ENCODE measurements at regions not wholly inside any gene's neighbourhood (a gene's known extent, or its start where the extent isn't known, plus 50 kb on each side); places are given as distances from the start of the nearest gene placed in this dataset.
"Not testable (repeated sequence)": the region's sequence is repeated elsewhere in the genome, so short reads cannot be mapped to it uniquely, and the experiment has no call there.

DNA sequence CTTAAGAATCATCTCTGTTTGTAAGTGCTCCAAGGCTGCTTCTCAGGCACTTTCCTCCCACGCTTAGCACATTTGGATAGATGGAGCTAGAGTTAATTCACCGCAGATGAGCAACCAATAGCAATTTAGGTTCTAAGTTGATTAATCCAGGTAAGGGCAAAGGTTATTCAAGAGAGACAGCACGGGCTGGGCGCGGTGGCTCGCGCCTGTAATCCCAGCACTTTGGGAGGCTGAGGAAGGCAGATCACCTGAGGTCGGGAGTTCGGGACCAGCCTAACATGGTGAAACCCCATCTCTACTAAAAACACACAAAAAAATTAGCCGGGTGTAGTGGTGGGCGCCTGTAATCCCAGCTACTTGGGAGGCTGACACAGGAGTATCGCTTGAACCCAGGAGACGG, 54.5 kb upstream of the UNC13C start:
- dilution Hi-C loops (cut with MboI; ENCODE audit: extremely low pct_ligation_motif_present, low sequenced_read_pairs): not testable (repeated sequence)

DNA sequence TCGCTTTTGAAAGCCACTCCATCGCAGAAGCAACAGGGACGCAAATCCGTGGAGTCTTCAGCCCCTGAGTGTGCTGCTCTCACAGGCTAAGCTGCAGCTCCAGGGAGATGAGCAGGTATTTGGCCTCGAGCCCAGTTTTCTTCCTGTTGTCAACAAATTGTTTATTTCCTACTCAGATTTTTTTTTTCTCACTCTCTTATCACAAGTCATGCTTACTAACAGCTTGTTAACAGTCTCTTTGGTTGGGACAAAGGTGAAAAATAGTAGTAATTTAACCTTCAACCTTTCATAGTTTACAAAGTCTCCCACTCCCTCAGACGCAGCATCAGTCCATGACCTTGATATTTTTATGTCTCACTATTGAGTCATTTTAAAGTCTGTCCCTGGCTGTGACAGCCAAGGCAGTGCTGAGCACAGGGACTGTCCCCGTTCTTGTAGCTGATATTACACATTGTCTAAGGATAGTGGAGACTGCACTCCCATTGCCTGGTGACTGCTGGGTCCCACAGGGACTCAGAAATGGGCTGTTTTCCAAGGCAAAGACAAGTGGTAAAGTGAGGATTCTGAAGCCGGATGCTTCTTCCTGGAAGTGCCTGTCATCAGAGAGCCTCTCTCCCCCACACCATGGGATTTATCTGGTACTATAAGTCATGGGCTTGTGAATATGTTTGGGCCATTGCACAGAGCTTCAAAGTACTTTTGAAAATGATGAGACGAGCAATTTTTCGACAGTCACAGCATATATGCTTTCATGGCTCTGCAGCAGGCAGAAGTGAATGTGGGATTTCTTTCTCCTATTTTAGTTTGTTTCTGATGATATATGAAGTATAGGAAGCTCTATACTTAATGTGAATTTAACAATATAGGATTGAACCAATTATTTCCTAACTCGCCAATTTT, 59.8 kb upstream of the UNC13C start:
- Histone ChIP-seq H3K27me3 (ENCODE audit: control insufficient read depth, extremely low read depth, insufficient read depth, low read length) (no peaks in the 10 kb centered on the region), H2AFZ (ENCODE audit: control insufficient read depth, low read length) (no peak overlapping the region), H3K9me3 (ENCODE audit: control insufficient read depth, low read depth, low read length) (no peaks in the 10 kb centered on the region), H3K79me2 (ENCODE audit: control insufficient read depth, insufficient read depth, low read length) (no peaks in the 10 kb centered on the region), H3K9ac (ENCODE audit: control insufficient read depth, extremely low read depth, insufficient read depth, low read length) (no peak overlapping the region), H3K4me2 (ENCODE audit: control insufficient read depth, extremely low read depth, insufficient read depth, low read depth, low read length) (no peak overlapping the region), H4K20me1 (ENCODE audit: control insufficient read depth, extremely low read depth, insufficient read depth, low read length) (no peaks in the 10 kb centered on the region), H3K36me3 (ENCODE audit: control insufficient read depth in 2 of 2, extremely low read depth in 1 of 2, insufficient read depth in 2 of 2, low read length in 2 of 2) (no peaks in the 10 kb centered on the region), H3K4me3 (ENCODE audit: control insufficient read depth in 2 of 3, extremely low read depth in 1 of 3, insufficient read depth in 2 of 3, low read depth in 1 of 3, low read length in 3 of 3) (no peak overlapping the region), H3K27ac (ENCODE audit: control insufficient read depth, insufficient read depth, low read length) (no peak overlapping the region), H3K4me1 (ENCODE audit: control insufficient read depth, extremely low read depth, insufficient read depth, low read length) (no peaks in the 10 kb centered on the region), H3K9me1 (ENCODE audit: control insufficient read depth, extremely low read depth, insufficient read depth, low read length) (no peaks in the 10 kb centered on the region)
- dilution Hi-C loops (cut with MboI; ENCODE audit: extremely low pct_ligation_motif_present, low sequenced_read_pairs): no loop called here
- DNase-seq (ENCODE audit: low read depth, low spot score): no peak
- TF ChIP-seq, protein P1, sequence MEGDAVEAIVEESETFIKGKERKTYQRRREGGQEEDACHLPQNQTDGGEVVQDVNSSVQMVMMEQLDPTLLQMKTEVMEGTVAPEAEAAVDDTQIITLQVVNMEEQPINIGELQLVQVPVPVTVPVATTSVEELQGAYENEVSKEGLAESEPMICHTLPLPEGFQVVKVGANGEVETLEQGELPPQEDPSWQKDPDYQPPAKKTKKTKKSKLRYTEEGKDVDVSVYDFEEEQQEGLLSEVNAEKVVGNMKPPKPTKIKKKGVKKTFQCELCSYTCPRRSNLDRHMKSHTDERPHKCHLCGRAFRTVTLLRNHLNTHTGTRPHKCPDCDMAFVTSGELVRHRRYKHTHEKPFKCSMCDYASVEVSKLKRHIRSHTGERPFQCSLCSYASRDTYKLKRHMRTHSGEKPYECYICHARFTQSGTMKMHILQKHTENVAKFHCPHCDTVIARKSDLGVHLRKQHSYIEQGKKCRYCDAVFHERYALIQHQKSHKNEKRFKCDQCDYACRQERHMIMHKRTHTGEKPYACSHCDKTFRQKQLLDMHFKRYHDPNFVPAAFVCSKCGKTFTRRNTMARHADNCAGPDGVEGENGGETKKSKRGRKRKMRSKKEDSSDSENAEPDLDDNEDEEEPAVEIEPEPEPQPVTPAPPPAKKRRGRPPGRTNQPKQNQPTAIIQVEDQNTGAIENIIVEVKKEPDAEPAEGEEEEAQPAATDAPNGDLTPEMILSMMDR (optimal IDR thresholded peaks at IDR 0.05 in 1 of 3, IDR thresholded peaks at IDR 0.05 in 1 of 3, conservative IDR thresholded peaks at IDR 0.05 in 1 of 3; ENCODE audit: extremely low read depth in 1 of 3, insufficient read depth in 2 of 3, low read length in 3 of 3): no peak
- no peak for TF ChIP-seq EZH2 (IDR thresholded peaks at IDR 0.05; ENCODE audit: low read length)
- no peak for FAIRE-seq

More for the DNA sequence above, 54.5 kb upstream of the UNC13C start:
- H3K4me3 ChIP-seq (ENCODE audit: control insufficient read depth in 2 of 3, extremely low read depth in 1 of 3, insufficient read depth in 2 of 3, low read depth in 1 of 3, low read length in 3 of 3); H3K36me3 ChIP-seq (ENCODE audit: control insufficient read depth in 2 of 2, extremely low read depth in 1 of 2, insufficient read depth in 2 of 2, low read length in 2 of 2); H3K27me3 ChIP-seq (ENCODE audit: control insufficient read depth, extremely low read depth, insufficient read depth, low read length); H2AFZ ChIP-seq (ENCODE audit: control insufficient read depth, low read length); H3K27ac ChIP-seq (ENCODE audit: control insufficient read depth, insufficient read depth, low read length); H3K79me2 ChIP-seq (ENCODE audit: control insufficient read depth, insufficient read depth, low read length); H4K20me1 ChIP-seq (ENCODE audit: control insufficient read depth, extremely low read depth, insufficient read depth, low read length); H3K4me2 ChIP-seq (ENCODE audit: control insufficient read depth, extremely low read depth, insufficient read depth, low read depth, low read length); H3K9me1 ChIP-seq (ENCODE audit: control insufficient read depth, extremely low read depth, insufficient read depth, low read length); H3K9ac ChIP-seq (ENCODE audit: control insufficient read depth, extremely low read depth, insufficient read depth, low read length); FAIRE-seq; H3K9me3 ChIP-seq (ENCODE audit: control insufficient read depth, low read depth, low read length); DNase-seq (ENCODE audit: low read depth, low spot score); H3K4me1 ChIP-seq (ENCODE audit: control insufficient read depth, extremely low read depth, insufficient read depth, low read length): not testable (repeated sequence)
